Activated CD8-positive, alpha-beta T cell treated with anti-CD3 and anti-CD28 coated beads for 36 hours (primary cell): ENCODE measurements at regions not wholly inside any gene's neighbourhood (a gene's known extent, or its start where the extent isn't known, plus 50 kb on each side); places are given as distances from the start of the nearest gene placed in this dataset.

Source experiments
- ATAC-seq: fragments of 200-7000 bp; cut with Tn5 transposase; one replicate; pipeline ENCODE4 v1.10.0; 2021; ENCODE audit warnings: mild to moderate bottlenecking, moderate library complexity
- CTCF ChIA-PET: fragments of 350-600 bp; sonication (Branson Sonifier 250); formaldehyde crosslinking; loops from one replicate; lab custom pipeline; 2021; ENCODE audit warnings: antibody characterized with exemption; lab: Charles Lee
- POLR2A ChIA-PET: fragments of 350-600 bp; sonication (Branson Sonifier 250); formaldehyde crosslinking; loops from one replicate; lab custom pipeline; 2021; ENCODE audit warnings: antibody characterized with exemption; lab: Charles Lee
- DNase-seq: peaks from one replicate; pipeline ENCODE4 v3.0.0-alpha.2; 2020
- H3K27ac Mint-ChIP-seq: one replicate; pipeline ENCODE4 v1.8.0; 2021; ENCODE audit warnings: mild to moderate bottlenecking, mixed read lengths
- H3K27me3 Mint-ChIP-seq: one replicate; pipeline ENCODE4 v1.8.0; 2021; ENCODE audit warnings: mixed read lengths
- H3K36me3 Mint-ChIP-seq: one replicate; pipeline ENCODE4 v1.8.0; 2021; ENCODE audit warnings: low read depth, mixed read lengths
- H3K4me1 Mint-ChIP-seq: one replicate; pipeline ENCODE4 v1.8.0; 2021; ENCODE audit warnings: low read depth, mixed read lengths
- H3K4me3 Mint-ChIP-seq: one replicate; pipeline ENCODE4 v1.8.0; 2021; ENCODE audit warnings: mild to moderate bottlenecking, moderate library complexity, mixed read lengths
- H3K9me3 Mint-ChIP-seq: one replicate; pipeline ENCODE4 v1.8.0; 2021; ENCODE audit warnings: mixed read lengths
- CTCF ChIP-seq: fragments of 200-600 bp; IDR thresholded peaks from one replicate; pipeline ENCODE4 v1.8.0; 2022; ENCODE audit warnings: antibody characterized with exemption, mild to moderate bottlenecking
- intact Hi-C: fragments of 100-400 bp; cut with micrococcal nuclease; formaldehyde crosslinking; loops from one replicate; pipeline ENCODE4 v1.10.0; 2022

- Mint-ChIP-seq H3K4me1 (no peaks in the 10 kb centered on the region), H3K9me3 (no peaks in the 10 kb centered on the region), H3K36me3 (no peaks in the 10 kb centered on the region), H3K27ac (no peak overlapping the region), H3K27me3 (no peaks in the 10 kb centered on the region), H3K4me3 (no peak overlapping the region)
- CTCF ChIA-PET, result no interaction called here
- intact Hi-C loops, result no loop called here
- POLR2A ChIA-PET, result no interaction called here
- no peak for DNase-seq
- no peak for ATAC-seq
- no peak for TF ChIP-seq CTCF
Measured at GRCh38 chr3:144457758-144458157, 486.1 kb downstream of the DIPK2A start.

- ATAC-seq (no peak), DNase-seq (no peak)
- CTCF ChIA-PET, result no interaction called here
- no peaks in the 10 kb centered on the region for H3K27me3 Mint-ChIP-seq
- H3K4me1 Mint-ChIP-seq, result no peaks in the 10 kb centered on the region
- H3K36me3 Mint-ChIP-seq, result no peaks in the 10 kb centered on the region
- H3K27ac Mint-ChIP-seq, result no peak overlapping the region
- H3K4me3 Mint-ChIP-seq, result no peak overlapping the region
- H3K9me3 Mint-ChIP-seq, result no peaks in the 10 kb centered on the region
- no peak for TF ChIP-seq CTCF
- POLR2A ChIA-PET, result no interaction called here
- intact Hi-C loops, result no loop called here
Measured at GRCh38 chr3:144458283-144458682, 486.7 kb downstream of the DIPK2A start.

- Mint-ChIP-seq H3K27ac (no peak overlapping the region), H3K4me1 (no peaks in the 10 kb centered on the region), H3K9me3 (no peaks in the 10 kb centered on the region), H3K27me3 (no peaks in the 10 kb centered on the region), H3K4me3 (no peak overlapping the region), H3K36me3 (no peaks in the 10 kb centered on the region)
- no peak for DNase-seq
- ChIA-PET CTCF (no interaction called here), POLR2A (no interaction called here)
- intact Hi-C loops, result no loop called here
- no peak for ATAC-seq
- TF ChIP-seq CTCF, result no peak
Measured at GRCh38 chr3:144462337-144462736, 490.7 kb downstream of the DIPK2A start.

GRCh38 chr3:144463911-144464310 lies 492.3 kb downstream of the DIPK2A start:
- CTCF ChIA-PET, result no interaction called here
- Mint-ChIP-seq H3K4me3 (no peak overlapping the region), H3K9me3 (no peaks in the 10 kb centered on the region), H3K27ac (no peak overlapping the region), H3K36me3 (no peaks in the 10 kb centered on the region), H3K4me1 (no peaks in the 10 kb centered on the region), H3K27me3 (no peaks in the 10 kb centered on the region)
- POLR2A ChIA-PET, result no interaction called here
- ATAC-seq (no peak), DNase-seq (no peak)
- intact Hi-C loops, result no loop called here
- no peak for TF ChIP-seq CTCF

GRCh38 chr3:144466114-144466513 lies 494.5 kb downstream of the DIPK2A start:
- no peak for DNase-seq
- H3K4me1 Mint-ChIP-seq, result no peaks in the 10 kb centered on the region
- ATAC-seq, result no peak
- ChIA-PET CTCF (no interaction called here), POLR2A (no interaction called here)
- intact Hi-C loops, result no loop called here
- TF ChIP-seq CTCF, result no peak
- no peaks in the 10 kb centered on the region for H3K36me3 Mint-ChIP-seq
- no peaks in the 10 kb centered on the region for H3K9me3 Mint-ChIP-seq
- H3K27me3 Mint-ChIP-seq, result no peaks in the 10 kb centered on the region
- no peak overlapping the region for H3K27ac Mint-ChIP-seq
- no peak overlapping the region for H3K4me3 Mint-ChIP-seq
